HG02884 (cell line): ENCODE measurements at regions not wholly inside any gene's neighbourhood (a gene's known extent, or its start where the extent isn't known, plus 50 kb on each side); places are given as distances from the start of the nearest gene placed in this dataset.
"Not testable (repeated sequence)": the region's sequence is repeated elsewhere in the genome, so short reads cannot be mapped to it uniquely, and the experiment has no call there.

ENCODE experiments used
- ATAC-seq: cut with Tn5 transposase; IDR thresholded peaks from one replicate; pipeline ENCODE4 v1.9.1; 2021; ENCODE audit warnings: mild to moderate bottlenecking, moderate library complexity; ENCODE audit not compliant: unreplicated experiment

GRCh38 chr5:89866410-89866809 is 543.1 kb downstream of the CETN3 start:
- no peak for ATAC-seq

GRCh38 chr5:89864941-89865340 is 544.6 kb downstream of the CETN3 start:
- ATAC-seq = no peak

GRCh38 chr5:89857790-89858189 is 551.8 kb downstream of the CETN3 start:
- ATAC-seq = no peak

GRCh38 chr5:89855417-89855816 is 554.1 kb downstream of the CETN3 start:
- ATAC-seq = no peak

- ATAC-seq = no peak
These were observed 557.6 kb downstream of the CETN3 start for GRCh38 chr5:89851911-89852310.

GRCh38 chr5:89850513-89850865 is 559.1 kb downstream of the CETN3 start:
- no peak for ATAC-seq

GRCh38 chr5:89849830-89850512 is 559.6 kb downstream of the CETN3 start:
- no peak for ATAC-seq

GRCh38 chr5:89847743-89848142 is 561.8 kb downstream of the CETN3 start:
- no peak for ATAC-seq

- ATAC-seq = no peak
These were observed 565.0 kb downstream of the CETN3 start for GRCh38 chr5:89844548-89844947.

- ATAC-seq = no peak
These were observed 567.0 kb downstream of the CETN3 start for GRCh38 chr5:89842531-89842930.

- no peak for ATAC-seq
These were observed 568.6 kb downstream of the CETN3 start for GRCh38 chr5:89840906-89841305.

- no peak for ATAC-seq
These were observed 578.9 kb downstream of the CETN3 start for GRCh38 chr5:89830691-89831090.

- no peak for ATAC-seq
These were observed 581.6 kb downstream of the CETN3 start for GRCh38 chr5:89827960-89828359.

- ATAC-seq = no peak
These were observed 582.2 kb downstream of the CETN3 start for GRCh38 chr5:89827359-89827758.

GRCh38 chr5:89826938-89827337 is 582.6 kb downstream of the CETN3 start:
- no peak for ATAC-seq

GRCh38 chr5:89823046-89823445 is 586.5 kb downstream of the CETN3 start:
- no peak for ATAC-seq

GRCh38 chr5:89817841-89818240 is 591.7 kb downstream of the CETN3 start:
- no peak for ATAC-seq

- no peak for ATAC-seq
These were observed 593.5 kb downstream of the CETN3 start for GRCh38 chr5:89816038-89816437.

GRCh38 chr5:89800735-89801134 is 608.8 kb downstream of the CETN3 start:
- ATAC-seq = not testable (repeated sequence)

- not testable (repeated sequence) for ATAC-seq
These were observed 615.1 kb downstream of the CETN3 start for GRCh38 chr5:89794504-89794903.

- ATAC-seq = not testable (repeated sequence)
These were observed 629.8 kb downstream of the CETN3 start for GRCh38 chr5:89779734-89780133.

GRCh38 chr5:89777758-89778157 is 631.8 kb downstream of the CETN3 start:
- no peak for ATAC-seq

- ATAC-seq = no peak
These were observed 639.6 kb downstream of the CETN3 start for GRCh38 chr5:89769975-89770374.
